Upper lobe of right lung (tissue), 1 donor: ENCODE measurements at regions not wholly inside any gene's neighbourhood (a gene's known extent, or its start where the extent isn't known, plus 50 kb on each side); places are given as distances from the start of the nearest gene placed in this dataset.

Experiments
- ATAC-seq: fragments of 200-7000 bp; cut with Tn5 transposase; one replicate; pipeline ENCODE4 v1.9.1; 2020; ENCODE audit warnings: mild to moderate bottlenecking, moderate library complexity
- DNase-seq: peaks from one replicate; pipeline ENCODE4 v3.0.0-alpha.2; 2020
- H3K27ac ChIP-seq: fragments of 200-600 bp; one replicate; pipeline ENCODE4 v1.8.0; 2022
- H3K27me3 ChIP-seq: fragments of 200-600 bp; one replicate; pipeline ENCODE4 v1.8.0; 2022; ENCODE audit warnings: mild to moderate bottlenecking
- H3K36me3 ChIP-seq: fragments of 200-600 bp; one replicate; pipeline ENCODE4 v1.8.0; 2022
- H3K4me1 ChIP-seq: fragments of 200-600 bp; one replicate; pipeline ENCODE4 v1.8.0; 2022
- H3K4me3 ChIP-seq: fragments of 200-600 bp; one replicate; pipeline ENCODE4 v1.8.0; 2022; ENCODE audit warnings: mild to moderate bottlenecking
- H3K9me3 ChIP-seq: fragments of 200-600 bp; one replicate; pipeline ENCODE4 v1.8.0; 2022
- intact Hi-C: fragments of 100-400 bp; cut with DNase I; formaldehyde crosslinking; loops from one replicate; pipeline ENCODE4 v1.11.0; 2022
- TF ChIP-seq, protein P1 (sequence below): fragments of 200-600 bp; IDR thresholded peaks from one replicate; pipeline ENCODE4 v1.8.0; 2022; ENCODE audit warnings: antibody characterized with exemption
- donor health status: DM: no; HTN: yes; CAD: no; lungs with severe emphysema.

DNA sequence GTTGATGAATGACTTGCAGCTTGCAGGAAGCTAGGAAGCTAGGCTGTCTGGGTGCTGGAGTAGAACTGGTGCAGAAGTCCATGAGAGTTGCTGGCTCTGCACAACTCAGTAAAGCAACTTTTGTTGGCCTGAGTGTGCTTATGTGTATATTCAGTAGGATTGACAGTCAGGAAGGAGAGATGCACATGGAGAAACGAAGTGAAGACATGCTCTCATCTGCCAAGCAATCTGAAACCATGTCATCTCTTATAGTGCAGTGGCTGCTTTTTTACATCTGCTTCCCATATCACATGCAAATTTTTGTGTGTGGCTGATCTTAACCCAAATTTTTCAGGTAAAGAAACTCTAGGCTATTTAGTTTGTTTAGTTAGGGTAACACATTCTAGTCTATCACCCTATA is 252.4 kb upstream of the HS3ST5 start:
- TF ChIP-seq, protein P1, sequence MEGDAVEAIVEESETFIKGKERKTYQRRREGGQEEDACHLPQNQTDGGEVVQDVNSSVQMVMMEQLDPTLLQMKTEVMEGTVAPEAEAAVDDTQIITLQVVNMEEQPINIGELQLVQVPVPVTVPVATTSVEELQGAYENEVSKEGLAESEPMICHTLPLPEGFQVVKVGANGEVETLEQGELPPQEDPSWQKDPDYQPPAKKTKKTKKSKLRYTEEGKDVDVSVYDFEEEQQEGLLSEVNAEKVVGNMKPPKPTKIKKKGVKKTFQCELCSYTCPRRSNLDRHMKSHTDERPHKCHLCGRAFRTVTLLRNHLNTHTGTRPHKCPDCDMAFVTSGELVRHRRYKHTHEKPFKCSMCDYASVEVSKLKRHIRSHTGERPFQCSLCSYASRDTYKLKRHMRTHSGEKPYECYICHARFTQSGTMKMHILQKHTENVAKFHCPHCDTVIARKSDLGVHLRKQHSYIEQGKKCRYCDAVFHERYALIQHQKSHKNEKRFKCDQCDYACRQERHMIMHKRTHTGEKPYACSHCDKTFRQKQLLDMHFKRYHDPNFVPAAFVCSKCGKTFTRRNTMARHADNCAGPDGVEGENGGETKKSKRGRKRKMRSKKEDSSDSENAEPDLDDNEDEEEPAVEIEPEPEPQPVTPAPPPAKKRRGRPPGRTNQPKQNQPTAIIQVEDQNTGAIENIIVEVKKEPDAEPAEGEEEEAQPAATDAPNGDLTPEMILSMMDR: no peak
- no peak overlapping the region for H3K27ac ChIP-seq
- intact Hi-C loops: no loop called here
- ATAC-seq: no peak
- H3K9me3 ChIP-seq: no peaks in the 10 kb centered on the region
- H3K27me3 ChIP-seq: no peaks in the 10 kb centered on the region
- H3K36me3 ChIP-seq: no peaks in the 10 kb centered on the region
- no peaks in the 10 kb centered on the region for H3K4me1 ChIP-seq
- no peak for DNase-seq
- no peak overlapping the region for H3K4me3 ChIP-seq

DNA sequence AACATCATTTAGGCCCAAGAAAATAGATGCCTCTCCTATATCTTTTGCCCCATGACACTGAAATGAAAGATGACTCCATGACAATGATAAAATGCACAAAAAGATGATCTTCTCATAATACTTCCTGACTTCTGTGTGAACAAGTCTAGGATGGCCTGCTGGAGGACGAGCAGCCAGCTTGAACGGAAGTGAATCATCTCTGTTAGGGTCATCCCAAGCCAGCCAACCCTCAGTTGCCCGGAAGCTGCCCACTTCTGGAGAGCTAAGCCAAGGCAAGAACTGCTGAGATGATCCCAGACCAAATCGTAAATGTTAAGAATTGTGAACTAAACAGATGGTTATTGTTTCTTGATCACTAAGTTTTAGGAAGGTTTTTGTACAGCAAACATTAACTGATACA is 249.7 kb upstream of the HS3ST5 start:
- no peak for DNase-seq
- H3K36me3 ChIP-seq: no peaks in the 10 kb centered on the region
- H3K4me1 ChIP-seq: no peaks in the 10 kb centered on the region
- H3K27ac ChIP-seq: no peak overlapping the region
- no peak for ATAC-seq
- no peaks in the 10 kb centered on the region for H3K27me3 ChIP-seq
- no peak overlapping the region for H3K4me3 ChIP-seq
- intact Hi-C loops: no loop called here
- no peaks in the 10 kb centered on the region for H3K9me3 ChIP-seq
- TF ChIP-seq, protein P1: no peak

DNA sequence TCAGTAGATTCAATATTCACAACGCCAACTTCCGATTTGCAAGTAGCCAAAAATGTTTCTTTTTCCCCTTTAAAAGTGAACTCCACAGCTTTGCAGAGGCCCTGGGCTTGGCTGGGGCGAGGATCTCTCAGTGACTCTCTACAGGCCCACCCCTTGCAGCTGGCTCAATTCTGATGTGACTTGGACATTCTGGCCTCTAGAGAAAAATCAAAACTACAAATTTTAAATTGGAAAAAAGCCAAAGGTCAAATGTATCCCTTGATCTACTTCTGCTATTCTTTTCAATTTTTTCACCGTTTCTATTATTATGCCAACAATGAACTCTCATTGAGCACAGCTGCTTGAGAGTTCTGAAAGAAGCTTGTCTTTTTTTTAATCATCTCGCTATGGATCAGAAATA is 245.9 kb upstream of the HS3ST5 start:
- Histone ChIP-seq H3K9me3 (no peaks in the 10 kb centered on the region), H3K4me1 (no peaks in the 10 kb centered on the region), H3K36me3 (no peaks in the 10 kb centered on the region), H3K4me3 (no peak overlapping the region), H3K27me3 (no peaks in the 10 kb centered on the region), H3K27ac (no peak overlapping the region)
- intact Hi-C loops: no loop called here
- TF ChIP-seq, protein P1: no peak
- ATAC-seq (no peak), DNase-seq (no peak)

DNA sequence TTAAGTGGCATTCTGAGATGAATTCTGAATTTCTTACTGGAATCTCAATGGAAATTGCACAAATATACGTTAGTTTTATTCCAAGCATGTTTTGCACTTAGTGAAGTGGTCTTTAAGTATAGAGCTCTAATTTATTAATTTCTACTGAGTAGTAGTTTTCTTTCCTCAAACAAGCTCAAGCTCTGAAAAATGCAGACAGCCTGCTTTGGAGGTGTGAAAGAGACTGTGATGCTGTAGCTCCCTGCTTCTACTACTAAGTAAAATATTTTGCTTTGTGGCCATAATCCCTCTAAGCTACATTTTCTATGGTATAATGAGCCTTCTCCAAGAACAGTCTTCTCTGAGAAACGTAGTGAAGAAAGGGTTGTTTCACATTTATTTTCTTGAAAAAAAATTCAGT is 243.5 kb upstream of the HS3ST5 start:
- intact Hi-C loops: no loop called here
- no peak for ATAC-seq
- H3K36me3 ChIP-seq: no peaks in the 10 kb centered on the region
- no peaks in the 10 kb centered on the region for H3K4me1 ChIP-seq
- H3K27me3 ChIP-seq: no peaks in the 10 kb centered on the region
- H3K4me3 ChIP-seq: no peak overlapping the region
- no peak for DNase-seq
- no peak overlapping the region for H3K27ac ChIP-seq
- TF ChIP-seq, protein P1: no peak
- no peaks in the 10 kb centered on the region for H3K9me3 ChIP-seq

DNA sequence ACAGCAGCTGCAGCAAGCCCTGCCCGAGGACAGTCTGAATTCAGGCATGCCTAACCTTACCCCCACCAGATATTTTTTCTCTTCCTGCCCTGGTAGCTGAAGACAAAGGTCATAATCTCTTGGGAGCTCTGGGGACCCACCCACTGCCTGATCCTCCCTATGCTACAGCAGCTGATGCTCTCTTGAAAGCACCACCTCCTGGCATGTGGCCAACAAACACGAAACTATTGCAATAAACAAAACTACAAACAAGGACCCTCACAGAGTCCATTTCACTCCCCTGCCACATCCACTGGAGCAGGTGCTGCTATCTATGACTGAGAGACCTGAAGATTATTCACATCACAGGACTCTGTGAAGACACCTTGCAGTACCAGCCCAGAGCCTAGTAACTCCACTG is 238.5 kb upstream of the HS3ST5 start:
- intact Hi-C loops: no loop called here
- H3K36me3 ChIP-seq: no peaks in the 10 kb centered on the region
- TF ChIP-seq, protein P1: no peak
- H3K4me3 ChIP-seq: no peak overlapping the region
- H3K9me3 ChIP-seq: no peaks in the 10 kb centered on the region
- no peaks in the 10 kb centered on the region for H3K27me3 ChIP-seq
- H3K4me1 ChIP-seq: no peaks in the 10 kb centered on the region
- H3K27ac ChIP-seq: no peak overlapping the region
- no peak for ATAC-seq
- DNase-seq: no peak

DNA sequence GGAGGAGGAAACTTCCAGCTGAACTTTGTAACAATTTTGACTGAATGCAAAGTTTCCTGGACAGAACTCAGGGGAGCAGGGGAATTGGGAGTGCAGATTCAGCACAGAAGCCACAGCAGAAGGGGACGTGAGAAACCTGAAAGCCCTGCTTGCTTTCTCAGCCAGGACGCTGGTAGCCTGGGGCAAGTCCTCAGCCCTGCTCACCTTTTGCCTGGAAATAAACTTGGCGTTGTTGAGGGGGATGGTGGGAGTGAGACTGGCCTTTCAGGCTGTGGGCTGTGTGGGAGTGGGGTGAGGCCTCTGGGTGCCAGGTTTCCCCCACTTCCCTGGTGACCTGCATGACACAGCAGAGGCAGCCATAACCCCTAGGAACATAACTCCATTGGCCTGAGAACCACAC is 238.1 kb upstream of the HS3ST5 start:
- Histone ChIP-seq H3K4me1 (no peaks in the 10 kb centered on the region), H3K27ac (no peak overlapping the region), H3K4me3 (no peak overlapping the region), H3K27me3 (no peaks in the 10 kb centered on the region), H3K36me3 (no peaks in the 10 kb centered on the region), H3K9me3 (no peaks in the 10 kb centered on the region)
- DNase-seq (no peak), ATAC-seq (no peak)
- intact Hi-C loops: no loop called here
- TF ChIP-seq, protein P1: no peak
